ENCODE measurements at regions not wholly inside any gene's neighbourhood (a gene's known extent, or its start where the extent isn't known, plus 50 kb on each side); places are given as distances from the start of the nearest gene placed in this dataset.

- TF ChIP-seq REST (IDR thresholded peaks at IDR 0.05; ENCODE audit: insufficient read depth in 1 of 2, low read depth in 2 of 2, low read length in 2 of 2) (no peak), FOXP2 (optimal IDR thresholded peaks at IDR 0.05; ENCODE audit: borderline replicate concordance, extremely low read depth, extremely low read length, insufficient read depth) (no peak)
Measured at GRCh38 chr3:73716418-73716817, 91.7 kb upstream of the PDZRN3 start.

- TF ChIP-seq TAF1 (IDR thresholded peaks at IDR 0.05; ENCODE audit: borderline replicate concordance, insufficient read depth, low read length) (no peak), REST (IDR thresholded peaks at IDR 0.05; ENCODE audit: insufficient read depth in 1 of 2, low read depth in 2 of 2, low read length in 2 of 2) (no peak), SIN3A (IDR thresholded peaks at IDR 0.05; ENCODE audit: borderline replicate concordance, insufficient read depth, low read length) (no peak), POLR2AphosphoS5 (IDR thresholded peaks at IDR 0.05; ENCODE audit: low read depth, low read length) (no peak), FOXP2 (optimal IDR thresholded peaks at IDR 0.05; ENCODE audit: borderline replicate concordance, extremely low read depth, extremely low read length, insufficient read depth) (no peak)
Measured at GRCh38 chr3:73710340-73710739, 85.6 kb upstream of the PDZRN3 start.

- no peak for TF ChIP-seq TAF1 (IDR thresholded peaks at IDR 0.05; ENCODE audit: borderline replicate concordance, insufficient read depth, low read length)
- no peak for TF ChIP-seq SIN3A (IDR thresholded peaks at IDR 0.05; ENCODE audit: borderline replicate concordance, insufficient read depth, low read length)
- TF ChIP-seq POLR2AphosphoS5 (IDR thresholded peaks at IDR 0.05; ENCODE audit: low read depth, low read length), result no peak
- no peak for TF ChIP-seq FOXP2 (optimal IDR thresholded peaks at IDR 0.05; ENCODE audit: borderline replicate concordance, extremely low read depth, extremely low read length, insufficient read depth)
- TF ChIP-seq REST (IDR thresholded peaks at IDR 0.05; ENCODE audit: insufficient read depth in 1 of 2, low read depth in 2 of 2, low read length in 2 of 2), result no peak
Measured at GRCh38 chr3:73709712-73710111, 85.0 kb upstream of the PDZRN3 start.

- TF ChIP-seq POLR2AphosphoS5 (IDR thresholded peaks at IDR 0.05; ENCODE audit: low read depth, low read length) (no peak), TAF1 (IDR thresholded peaks at IDR 0.05; ENCODE audit: borderline replicate concordance, insufficient read depth, low read length) (no peak), FOXP2 (optimal IDR thresholded peaks at IDR 0.05; ENCODE audit: borderline replicate concordance, extremely low read depth, extremely low read length, insufficient read depth) (no peak), SIN3A (IDR thresholded peaks at IDR 0.05; ENCODE audit: borderline replicate concordance, insufficient read depth, low read length) (no peak)
Measured at GRCh38 chr3:73708956-73709355, 84.2 kb upstream of the PDZRN3 start.

GRCh38 chr3:73707772-73708171 is 83.0 kb upstream of the PDZRN3 start:
- TF ChIP-seq POLR2AphosphoS5 (IDR thresholded peaks at IDR 0.05; ENCODE audit: low read depth, low read length) (no peak), REST (IDR thresholded peaks at IDR 0.05; ENCODE audit: insufficient read depth in 1 of 2, low read depth in 2 of 2, low read length in 2 of 2) (no peak), TAF1 (IDR thresholded peaks at IDR 0.05; ENCODE audit: borderline replicate concordance, insufficient read depth, low read length) (no peak), SIN3A (IDR thresholded peaks at IDR 0.05; ENCODE audit: borderline replicate concordance, insufficient read depth, low read length) (no peak), FOXP2 (optimal IDR thresholded peaks at IDR 0.05; ENCODE audit: borderline replicate concordance, extremely low read depth, extremely low read length, insufficient read depth) (no peak)

All from PFSK-1 (cell line).